SK-N-SH treated with all-trans-retinoic acid at 6 μM for 48 hours (cell line): ENCODE measurements at regions not wholly inside any gene's neighbourhood (a gene's known extent, or its start where the extent isn't known, plus 50 kb on each side); places are given as distances from the start of the nearest gene placed in this dataset.

Source experiments
- ZC3H10 ChIP-seq: fragments of 250-450 bp; sonication (Bioruptor Pico); IDR thresholded peaks from 2 replicates; pipeline ENCODE4 v1.5.1; 2021; ENCODE audit warnings: mild to moderate bottlenecking, moderate library complexity
- ZNF565 ChIP-seq: fragments of 450-650 bp; formaldehyde crosslinking; conservative IDR thresholded peaks from 2 replicates; pipeline ENCODE4 v1.5.0; 2020; ENCODE audit warnings: low read depth, mild to moderate bottlenecking, moderate library complexity
- TF ChIP-seq, protein P1 (sequence below): fragments of 250-450 bp; sonication (Bioruptor Pico); IDR thresholded peaks from 2 replicates; pipeline ENCODE4 v1.8.0; 2020; ENCODE audit warnings: mild to moderate bottlenecking, moderate library complexity, borderline replicate concordance
- TF ChIP-seq, protein P2 (sequence below): fragments of 250-450 bp; sonication (Bioruptor Pico); IDR thresholded peaks from 2 replicates; pipeline ENCODE4 v1.8.0; 2021; ENCODE audit warnings: low read depth, mild to moderate bottlenecking, moderate library complexity, borderline replicate concordance

DNA sequence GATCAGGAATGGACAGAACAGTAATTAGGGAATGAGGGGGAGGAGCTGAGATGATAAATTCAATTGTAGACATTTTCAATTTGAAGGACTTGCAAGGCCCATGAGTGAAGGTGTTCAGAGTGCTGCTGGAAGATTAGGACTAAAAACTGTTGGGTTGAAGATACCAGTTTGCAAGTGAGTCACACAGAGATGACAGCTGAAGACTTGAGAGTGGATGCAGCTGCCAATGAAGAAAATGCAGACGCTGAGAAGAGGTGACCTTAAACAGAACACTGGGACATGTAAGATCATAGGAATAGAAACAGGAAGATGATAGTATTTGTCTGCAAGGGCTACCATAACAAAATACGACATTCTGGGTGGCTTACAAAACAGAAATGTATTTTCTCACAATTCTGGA lies 1716.5 kb upstream of the SLC10A2 start:
- no peak for TF ChIP-seq ZNF565 (CRISPR knock-in tag)
- TF ChIP-seq, protein P1, sequence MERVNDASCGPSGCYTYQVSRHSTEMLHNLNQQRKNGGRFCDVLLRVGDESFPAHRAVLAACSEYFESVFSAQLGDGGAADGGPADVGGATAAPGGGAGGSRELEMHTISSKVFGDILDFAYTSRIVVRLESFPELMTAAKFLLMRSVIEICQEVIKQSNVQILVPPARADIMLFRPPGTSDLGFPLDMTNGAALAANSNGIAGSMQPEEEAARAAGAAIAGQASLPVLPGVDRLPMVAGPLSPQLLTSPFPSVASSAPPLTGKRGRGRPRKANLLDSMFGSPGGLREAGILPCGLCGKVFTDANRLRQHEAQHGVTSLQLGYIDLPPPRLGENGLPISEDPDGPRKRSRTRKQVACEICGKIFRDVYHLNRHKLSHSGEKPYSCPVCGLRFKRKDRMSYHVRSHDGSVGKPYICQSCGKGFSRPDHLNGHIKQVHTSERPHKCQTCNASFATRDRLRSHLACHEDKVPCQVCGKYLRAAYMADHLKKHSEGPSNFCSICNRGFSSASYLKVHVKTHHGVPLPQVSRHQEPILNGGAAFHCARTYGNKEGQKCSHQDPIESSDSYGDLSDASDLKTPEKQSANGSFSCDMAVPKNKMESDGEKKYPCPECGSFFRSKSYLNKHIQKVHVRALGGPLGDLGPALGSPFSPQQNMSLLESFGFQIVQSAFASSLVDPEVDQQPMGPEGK: no peak
- TF ChIP-seq, protein P2, sequence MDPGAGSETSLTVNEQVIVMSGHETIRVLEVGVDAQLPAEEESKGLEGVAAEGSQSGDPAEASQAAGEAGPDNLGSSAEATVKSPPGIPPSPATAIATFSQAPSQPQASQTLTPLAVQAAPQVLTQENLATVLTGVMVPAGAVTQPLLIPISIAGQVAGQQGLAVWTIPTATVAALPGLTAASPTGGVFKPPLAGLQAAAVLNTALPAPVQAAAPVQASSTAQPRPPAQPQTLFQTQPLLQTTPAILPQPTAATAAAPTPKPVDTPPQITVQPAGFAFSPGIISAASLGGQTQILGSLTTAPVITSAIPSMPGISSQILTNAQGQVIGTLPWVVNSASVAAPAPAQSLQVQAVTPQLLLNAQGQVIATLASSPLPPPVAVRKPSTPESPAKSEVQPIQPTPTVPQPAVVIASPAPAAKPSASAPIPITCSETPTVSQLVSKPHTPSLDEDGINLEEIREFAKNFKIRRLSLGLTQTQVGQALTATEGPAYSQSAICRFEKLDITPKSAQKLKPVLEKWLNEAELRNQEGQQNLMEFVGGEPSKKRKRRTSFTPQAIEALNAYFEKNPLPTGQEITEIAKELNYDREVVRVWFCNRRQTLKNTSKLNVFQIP (CRISPR knock-in tag): no peak
- no peak for TF ChIP-seq ZC3H10
